ENCODE measurements at regions not wholly inside any gene's neighbourhood (a gene's known extent, or its start where the extent isn't known, plus 50 kb on each side); places are given as distances from the start of the nearest gene placed in this dataset.

- Histone ChIP-seq H3K4me3 (IDR thresholded peaks at IDR 0.05; ENCODE audit: insufficient read depth, low read depth, low read length) (no peak overlapping the region), H4K20me1 (ENCODE audit: insufficient read depth) (no peaks in the 10 kb centered on the region), H3K9ac (no peak overlapping the region), H3K4me1 (ENCODE audit: low read depth, poor library complexity, severe bottlenecking) (peaks cover 3% of the 10 kb centered on the region), H3K4me2 (no peak overlapping the region), H3K27me3 (ENCODE audit: insufficient read depth, low read depth) (no peaks in the 10 kb centered on the region), H3K79me2 (ENCODE audit: insufficient read depth, low read depth) (no peaks in the 10 kb centered on the region), H3K27ac (no peak overlapping the region), H2AFZ (ENCODE audit: low read depth) (no peak overlapping the region), H3K36me3 (ENCODE audit: insufficient read depth) (no peaks in the 10 kb centered on the region)
- TF ChIP-seq CTCF (conservative IDR thresholded peaks at IDR 0.05; ENCODE audit: low read depth, low read length): no peak
Measured at GRCh38 chr4:108453366-108453765, 167.0 kb upstream of the RPL34 start.

- Histone ChIP-seq H3K27ac (no peak overlapping the region), H3K4me1 (ENCODE audit: low read depth, poor library complexity, severe bottlenecking) (no peaks in the 10 kb centered on the region), H2AFZ (ENCODE audit: low read depth) (no peak overlapping the region), H3K4me3 (IDR thresholded peaks at IDR 0.05; ENCODE audit: insufficient read depth, low read depth, low read length) (no peak overlapping the region), H3K79me2 (ENCODE audit: insufficient read depth, low read depth) (no peaks in the 10 kb centered on the region), H4K20me1 (ENCODE audit: insufficient read depth) (no peaks in the 10 kb centered on the region), H3K9ac (no peak overlapping the region), H3K36me3 (ENCODE audit: insufficient read depth) (no peaks in the 10 kb centered on the region), H3K4me2 (no peak overlapping the region), H3K27me3 (ENCODE audit: insufficient read depth, low read depth) (no peaks in the 10 kb centered on the region)
- no peak for TF ChIP-seq CTCF (conservative IDR thresholded peaks at IDR 0.05; ENCODE audit: low read depth, low read length)
Measured at GRCh38 chr4:108450236-108450898, 170.0 kb upstream of the RPL34 start.

- no peaks in the 10 kb centered on the region for H3K79me2 ChIP-seq (ENCODE audit: insufficient read depth, low read depth)
- no peaks in the 10 kb centered on the region for H3K4me1 ChIP-seq (ENCODE audit: low read depth, poor library complexity, severe bottlenecking)
- no peak for TF ChIP-seq CTCF (conservative IDR thresholded peaks at IDR 0.05; ENCODE audit: low read depth, low read length)
- H3K4me3 ChIP-seq (IDR thresholded peaks at IDR 0.05; ENCODE audit: insufficient read depth, low read depth, low read length): no peak overlapping the region
- H2AFZ ChIP-seq (ENCODE audit: low read depth): no peak overlapping the region
- H3K27me3 ChIP-seq (ENCODE audit: insufficient read depth, low read depth): no peaks in the 10 kb centered on the region
- H3K9ac ChIP-seq: no peak overlapping the region
- H4K20me1 ChIP-seq (ENCODE audit: insufficient read depth): no peaks in the 10 kb centered on the region
- H3K27ac ChIP-seq: no peak overlapping the region
- no peak overlapping the region for H3K4me2 ChIP-seq
- H3K36me3 ChIP-seq (ENCODE audit: insufficient read depth): no peaks in the 10 kb centered on the region
Measured at GRCh38 chr4:108449129-108449528, 171.2 kb upstream of the RPL34 start.

- H3K79me2 ChIP-seq (ENCODE audit: insufficient read depth, low read depth): no peaks in the 10 kb centered on the region
- H3K4me1 ChIP-seq (ENCODE audit: low read depth, poor library complexity, severe bottlenecking): no peaks in the 10 kb centered on the region
- H2AFZ ChIP-seq (ENCODE audit: low read depth): no peak overlapping the region
- H3K4me2 ChIP-seq: no peak overlapping the region
- no peak for TF ChIP-seq CTCF (conservative IDR thresholded peaks at IDR 0.05; ENCODE audit: low read depth, low read length)
- no peak overlapping the region for H3K9ac ChIP-seq
- no peaks in the 10 kb centered on the region for H4K20me1 ChIP-seq (ENCODE audit: insufficient read depth)
- H3K4me3 ChIP-seq (IDR thresholded peaks at IDR 0.05; ENCODE audit: insufficient read depth, low read depth, low read length): no peak overlapping the region
- no peak overlapping the region for H3K27ac ChIP-seq
- H3K36me3 ChIP-seq (ENCODE audit: insufficient read depth): no peaks in the 10 kb centered on the region
- no peaks in the 10 kb centered on the region for H3K27me3 ChIP-seq (ENCODE audit: insufficient read depth, low read depth)
Measured at GRCh38 chr4:108446556-108446955, 173.8 kb upstream of the RPL34 start.
